ENCODE measurements at regions not wholly inside any gene's neighbourhood (a gene's known extent, or its start where the extent isn't known, plus 50 kb on each side); places are given as distances from the start of the nearest gene placed in this dataset.

DNA sequence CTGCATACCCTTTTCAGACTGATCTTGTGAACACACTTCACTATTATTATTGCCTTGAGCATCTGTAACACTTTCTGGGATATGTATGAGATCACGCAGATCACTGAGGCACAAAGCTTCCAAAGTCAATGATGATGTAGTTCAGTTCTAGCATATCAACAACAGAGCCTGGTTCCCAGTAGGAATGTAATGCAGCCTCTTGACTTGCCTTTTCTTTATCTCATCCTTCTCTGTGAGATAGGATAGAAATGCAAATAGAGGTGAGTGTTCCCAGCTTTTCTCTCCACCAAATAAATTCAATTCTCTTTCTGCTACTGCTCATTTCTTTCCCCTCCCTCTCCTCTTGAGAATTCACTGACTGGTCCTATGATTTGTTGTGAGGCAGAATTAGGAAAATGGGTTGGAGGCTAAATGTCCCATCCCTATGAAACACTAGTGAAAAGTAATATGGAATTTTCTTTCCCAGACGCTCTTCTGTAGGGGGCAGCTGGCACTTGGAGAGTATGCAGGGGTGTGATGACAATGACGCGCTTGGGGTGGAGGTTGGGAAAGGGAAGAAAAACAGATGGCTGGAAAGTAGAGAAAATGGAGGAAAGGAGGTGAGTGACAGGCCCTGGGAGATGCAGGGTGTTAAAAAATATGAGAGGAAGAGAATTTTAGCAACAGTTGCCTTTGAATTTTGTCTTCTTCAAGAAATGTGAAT is 96.0 kb upstream of the TMTC1 start:
- no peak overlapping the region for H3K4me3 ChIP-seq (ENCODE audit: low read depth, low read length)
- DNase-seq (ENCODE audit: low read depth) = no peak
- TF ChIP-seq, protein P1, sequence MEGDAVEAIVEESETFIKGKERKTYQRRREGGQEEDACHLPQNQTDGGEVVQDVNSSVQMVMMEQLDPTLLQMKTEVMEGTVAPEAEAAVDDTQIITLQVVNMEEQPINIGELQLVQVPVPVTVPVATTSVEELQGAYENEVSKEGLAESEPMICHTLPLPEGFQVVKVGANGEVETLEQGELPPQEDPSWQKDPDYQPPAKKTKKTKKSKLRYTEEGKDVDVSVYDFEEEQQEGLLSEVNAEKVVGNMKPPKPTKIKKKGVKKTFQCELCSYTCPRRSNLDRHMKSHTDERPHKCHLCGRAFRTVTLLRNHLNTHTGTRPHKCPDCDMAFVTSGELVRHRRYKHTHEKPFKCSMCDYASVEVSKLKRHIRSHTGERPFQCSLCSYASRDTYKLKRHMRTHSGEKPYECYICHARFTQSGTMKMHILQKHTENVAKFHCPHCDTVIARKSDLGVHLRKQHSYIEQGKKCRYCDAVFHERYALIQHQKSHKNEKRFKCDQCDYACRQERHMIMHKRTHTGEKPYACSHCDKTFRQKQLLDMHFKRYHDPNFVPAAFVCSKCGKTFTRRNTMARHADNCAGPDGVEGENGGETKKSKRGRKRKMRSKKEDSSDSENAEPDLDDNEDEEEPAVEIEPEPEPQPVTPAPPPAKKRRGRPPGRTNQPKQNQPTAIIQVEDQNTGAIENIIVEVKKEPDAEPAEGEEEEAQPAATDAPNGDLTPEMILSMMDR (IDR thresholded peaks at IDR 0.05; ENCODE audit: insufficient read depth, low read depth, low read length, missing control alignments) = no peak

DNA sequence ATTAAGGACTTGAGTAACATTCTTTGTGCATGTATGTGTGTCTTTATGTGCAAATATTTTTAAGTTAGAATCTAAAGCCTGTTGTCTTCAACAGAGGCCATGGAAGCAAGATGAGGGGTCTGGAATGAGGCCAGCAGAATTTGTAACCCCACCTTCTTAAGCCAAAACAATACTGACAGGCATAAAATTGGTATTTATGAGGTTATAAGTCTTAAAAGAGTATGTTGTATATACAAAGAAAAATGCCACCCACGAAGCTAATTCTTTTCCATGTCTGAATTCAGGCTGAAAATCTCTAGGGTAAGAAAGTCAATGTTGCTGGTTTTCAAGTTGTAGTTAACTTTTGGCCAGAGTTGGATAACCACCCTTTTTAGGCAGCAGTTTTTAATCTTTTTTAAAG is 86.2 kb upstream of the TMTC1 start:
- TF ChIP-seq, protein P1 (IDR thresholded peaks at IDR 0.05; ENCODE audit: insufficient read depth, low read depth, low read length, missing control alignments) = no peak
- no peak overlapping the region for H3K4me3 ChIP-seq (ENCODE audit: low read depth, low read length)
- DNase-seq (ENCODE audit: low read depth) = no peak

DNA sequence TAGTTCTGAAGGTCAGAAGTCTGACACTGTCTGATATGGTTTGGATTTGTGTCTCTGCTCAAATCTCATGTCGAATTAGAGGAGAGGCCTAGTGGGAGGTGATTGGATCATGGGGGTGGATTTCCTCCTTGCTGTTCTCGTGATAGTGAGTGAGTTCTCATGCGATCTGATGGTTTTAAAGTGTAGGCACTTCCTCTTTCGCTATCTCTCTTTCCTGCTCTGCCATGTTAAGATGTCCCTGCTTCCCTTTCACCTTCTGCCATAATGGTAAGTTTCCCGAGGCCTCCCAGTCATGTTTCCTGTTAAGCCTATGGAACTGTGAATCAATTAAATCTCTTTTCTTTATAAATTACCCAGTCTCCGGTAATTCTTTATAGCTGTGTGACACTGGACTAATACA is 84.1 kb upstream of the TMTC1 start:
- no peak for DNase-seq (ENCODE audit: low read depth)
- TF ChIP-seq, protein P1 (IDR thresholded peaks at IDR 0.05; ENCODE audit: insufficient read depth, low read depth, low read length, missing control alignments) = no peak
- no peak overlapping the region for H3K4me3 ChIP-seq (ENCODE audit: low read depth, low read length)

DNA sequence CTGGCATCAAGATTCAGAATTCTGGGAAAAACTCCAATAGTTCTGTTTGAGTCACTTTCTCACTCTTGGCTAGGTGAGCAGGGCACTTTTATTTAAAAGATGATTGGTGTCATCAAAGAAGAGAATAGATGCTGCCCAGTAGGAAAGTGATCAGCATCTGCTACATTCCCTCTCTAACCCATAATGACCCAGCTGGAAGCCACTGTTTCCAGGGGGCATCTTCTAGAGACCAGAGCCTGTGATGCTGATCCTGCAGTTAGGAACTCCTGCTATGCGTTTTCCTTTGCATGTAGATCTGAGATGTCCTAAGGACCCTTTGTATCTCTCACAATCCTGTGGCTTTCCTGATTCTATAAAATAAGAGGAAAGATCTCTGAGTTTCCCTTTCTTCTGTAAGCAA is 79.9 kb upstream of the TMTC1 start:
- DNase-seq (ENCODE audit: low read depth) = no peak
- H3K4me3 ChIP-seq (ENCODE audit: low read depth, low read length) = no peak overlapping the region
- TF ChIP-seq, protein P1 (IDR thresholded peaks at IDR 0.05; ENCODE audit: insufficient read depth, low read depth, low read length, missing control alignments) = no peak

DNA sequence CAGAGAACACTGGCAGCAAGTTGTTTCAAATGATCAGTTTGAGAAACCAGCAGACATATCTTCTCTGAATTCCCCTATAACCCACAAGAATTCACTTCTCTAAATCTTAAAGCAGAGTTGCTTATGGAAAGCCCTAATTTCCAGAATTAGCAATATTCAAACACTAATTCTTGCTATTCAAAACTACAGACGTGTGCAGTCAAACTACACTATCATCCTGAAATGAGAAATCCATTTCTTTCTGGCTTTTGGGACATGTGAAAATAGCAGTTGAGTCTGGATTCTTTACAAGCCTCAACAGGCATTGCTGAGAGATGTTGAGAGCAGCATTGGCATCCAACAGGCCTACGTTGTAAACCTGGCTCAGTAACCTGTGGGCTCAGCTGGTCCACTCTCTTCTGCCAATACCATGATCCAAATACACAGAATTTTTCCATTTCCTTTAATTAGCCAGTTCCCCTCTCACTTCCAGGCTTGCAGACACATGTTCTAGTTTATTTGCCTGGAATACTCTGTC is 74.6 kb upstream of the TMTC1 start:
- TF ChIP-seq, protein P1 (IDR thresholded peaks at IDR 0.05; ENCODE audit: insufficient read depth, low read depth, low read length, missing control alignments) = no peak
- no peak overlapping the region for H3K4me3 ChIP-seq (ENCODE audit: low read depth, low read length)
- DNase-seq (ENCODE audit: low read depth) = no peak

DNA sequence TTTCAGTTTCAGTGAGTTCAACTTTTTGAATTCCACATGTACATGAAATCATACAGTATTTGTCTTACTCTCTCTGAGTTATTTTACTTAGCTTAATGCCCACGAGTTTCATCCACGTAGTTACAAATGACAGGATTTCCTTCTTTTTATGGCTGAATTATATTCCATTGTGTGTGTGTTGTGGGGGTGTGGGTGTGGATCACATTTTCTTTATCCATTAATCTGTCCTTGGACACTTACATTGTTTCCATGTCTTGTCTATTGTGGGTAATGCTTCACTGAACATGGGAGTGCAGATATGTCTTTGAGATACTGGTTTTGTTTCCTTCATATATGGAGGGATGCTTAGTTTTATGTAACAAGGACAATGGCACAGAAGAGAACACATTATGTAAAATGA is 63.5 kb upstream of the TMTC1 start:
- DNase-seq (ENCODE audit: low read depth) = no peak
- TF ChIP-seq, protein P1 (IDR thresholded peaks at IDR 0.05; ENCODE audit: insufficient read depth, low read depth, low read length, missing control alignments) = no peak
- no peak overlapping the region for H3K4me3 ChIP-seq (ENCODE audit: low read depth, low read length)

DNA sequence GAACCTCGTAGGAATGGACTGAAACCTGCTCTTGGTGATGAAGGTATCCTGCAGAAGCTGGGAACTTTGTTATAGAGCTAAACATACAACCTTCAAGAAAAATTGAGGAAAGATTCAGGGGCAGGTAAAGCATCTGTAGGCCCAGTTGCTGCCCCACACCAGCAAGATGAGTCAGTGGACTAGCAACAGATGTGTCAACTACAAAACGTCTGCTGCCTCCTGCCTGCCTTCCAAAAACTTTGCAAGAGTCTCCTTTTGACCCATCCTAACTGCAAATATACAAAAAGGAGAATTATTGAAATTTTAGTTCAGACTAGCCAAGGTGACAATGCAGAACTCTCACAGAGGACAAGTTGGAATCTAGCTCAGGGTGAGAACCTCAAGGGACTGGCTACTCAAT is 60.9 kb upstream of the TMTC1 start:
- no peak for DNase-seq (ENCODE audit: low read depth)
- TF ChIP-seq, protein P1 (IDR thresholded peaks at IDR 0.05; ENCODE audit: insufficient read depth, low read depth, low read length, missing control alignments) = no peak
- H3K4me3 ChIP-seq (ENCODE audit: low read depth, low read length) = no peak overlapping the region
